Parathyroid adenoma (tissue), 2 donors: ENCODE measurements at regions not wholly inside any gene's neighbourhood (a gene's known extent, or its start where the extent isn't known, plus 50 kb on each side); places are given as distances from the start of the nearest gene placed in this dataset.

Experiments used
- H2AFZ ChIP-seq: fragments of 300-600 bp; sonication (generic); one replicate; pipeline ENCODE4 v1.7.0; 2017; ENCODE audit warnings: antibody characterized with exemption, mild to moderate bottlenecking
- H3K27ac ChIP-seq: fragments of 300-600 bp; sonication (generic); one replicate; pipeline ENCODE4 v1.7.0; 2017
- H3K27me3 ChIP-seq: fragments of 300-600 bp; sonication (generic); one replicate; pipeline ENCODE4 v1.7.0; 2017; ENCODE audit warnings: low read length; ENCODE audit not compliant: control insufficient read depth, insufficient read depth
- H3K36me3 ChIP-seq: fragments of 300-600 bp; sonication (generic); one replicate; pipeline ENCODE4 v1.7.0; 2017; ENCODE audit warnings: low read length; ENCODE audit not compliant: control insufficient read depth, insufficient read depth
- H3K4me1 ChIP-seq: fragments of 300-600 bp; sonication (generic); one replicate; pipeline ENCODE4 v1.7.0; 2017; ENCODE audit warnings: control low read depth
- H3K4me2 ChIP-seq: fragments of 300-600 bp; sonication (generic); one replicate; pipeline ENCODE4 v1.7.0; 2017; ENCODE audit warnings: low read length
- H3K4me3 ChIP-seq: fragments of 300-600 bp; sonication (generic); one replicate; pipeline ENCODE4 v1.7.0; 2017; ENCODE audit warnings: low read depth, low read length
- H3K79me2 ChIP-seq: fragments of 300-600 bp; sonication (generic); one replicate; pipeline ENCODE4 v1.7.0; 2017; ENCODE audit warnings: control low read depth
- H3K9ac ChIP-seq: fragments of 300-600 bp; sonication (generic); one replicate; pipeline ENCODE4 v1.7.0; 2017; ENCODE audit warnings: mild to moderate bottlenecking
- H3K9me3 ChIP-seq: fragments of 300-600 bp; sonication (generic); one replicate; pipeline ENCODE4 v1.7.0; 2017; ENCODE audit warnings: low read length; ENCODE audit not compliant: control insufficient read depth
- CTCF ChIP-seq: fragments of 300-600 bp; sonication (generic); IDR thresholded peaks from one replicate; pipeline ENCODE4 v1.7.0; 2017; ENCODE audit warnings: antibody characterized with exemption, mild to moderate bottlenecking
- donor health status: primary hyperparathyroidism.

- TF ChIP-seq CTCF: no peak
- no peaks in the 10 kb centered on the region for H3K36me3 ChIP-seq
- no peaks in the 10 kb centered on the region for H3K27me3 ChIP-seq
- no peaks in the 10 kb centered on the region for H3K9me3 ChIP-seq
- H3K4me2 ChIP-seq: no peak overlapping the region
- no peaks in the 10 kb centered on the region for H3K79me2 ChIP-seq
- no peak overlapping the region for H3K4me3 ChIP-seq
- no peak overlapping the region for H3K27ac ChIP-seq
- H3K4me1 ChIP-seq: no peaks in the 10 kb centered on the region
- no peak overlapping the region for H3K9ac ChIP-seq
- H2AFZ ChIP-seq: no peak overlapping the region
Observed at GRCh38 chr2:6312367-6312766, 553.3 kb downstream of the CMPK2 start.

- no peak for TF ChIP-seq CTCF
- Histone ChIP-seq H3K27ac (no peak overlapping the region), H3K9me3 (no peaks in the 10 kb centered on the region), H3K27me3 (no peaks in the 10 kb centered on the region), H3K4me3 (no peak overlapping the region), H3K4me1 (no peaks in the 10 kb centered on the region), H3K4me2 (no peak overlapping the region), H2AFZ (no peak overlapping the region), H3K36me3 (no peaks in the 10 kb centered on the region), H3K9ac (no peak overlapping the region), H3K79me2 (no peaks in the 10 kb centered on the region)
Observed at GRCh38 chr2:6314218-6314960, 551.3 kb downstream of the CMPK2 start.

- Histone ChIP-seq H3K36me3 (no peaks in the 10 kb centered on the region), H3K4me1 (no peaks in the 10 kb centered on the region), H3K4me2 (no peak overlapping the region), H3K79me2 (no peaks in the 10 kb centered on the region), H2AFZ (no peak overlapping the region), H3K9me3 (no peaks in the 10 kb centered on the region), H3K4me3 (no peak overlapping the region), H3K27ac (no peak overlapping the region), H3K27me3 (no peaks in the 10 kb centered on the region), H3K9ac (no peak overlapping the region)
- no peak for TF ChIP-seq CTCF
Observed at GRCh38 chr2:6325616-6326015, 540.1 kb downstream of the CMPK2 start.

- no peak overlapping the region for H2AFZ ChIP-seq
- H3K27me3 ChIP-seq: no peaks in the 10 kb centered on the region
- H3K79me2 ChIP-seq: no peaks in the 10 kb centered on the region
- no peak for TF ChIP-seq CTCF
- H3K4me2 ChIP-seq: no peak overlapping the region
- H3K27ac ChIP-seq: no peak overlapping the region
- H3K9me3 ChIP-seq: no peaks in the 10 kb centered on the region
- H3K36me3 ChIP-seq: no peaks in the 10 kb centered on the region
- no peaks in the 10 kb centered on the region for H3K4me1 ChIP-seq
- H3K4me3 ChIP-seq: no peak overlapping the region
- H3K9ac ChIP-seq: no peak overlapping the region
Observed at GRCh38 chr2:6326958-6327357, 538.7 kb downstream of the CMPK2 start.
